ENCODE measurements at regions not wholly inside any gene's neighbourhood (a gene's known extent, or its start where the extent isn't known, plus 50 kb on each side); places are given as distances from the start of the nearest gene placed in this dataset.

GRCh38 chr7:115474137-115474536 lies 552.2 kb downstream of the MDFIC start:
- no peak for DNase-seq (ENCODE audit: low spot score)

GRCh38 chr7:115471891-115472290 lies 550.0 kb downstream of the MDFIC start:
- DNase-seq (ENCODE audit: low spot score): no peak

GRCh38 chr7:115462301-115463015 lies 540.6 kb downstream of the MDFIC start:
- no peak for DNase-seq (ENCODE audit: low spot score)

- no peak for DNase-seq (ENCODE audit: low spot score)
Observed at GRCh38 chr7:115449689-115450088, 527.8 kb downstream of the MDFIC start.

- no peak for DNase-seq (ENCODE audit: low spot score)
Observed at GRCh38 chr7:115447495-115447894, 525.6 kb downstream of the MDFIC start.

GRCh38 chr7:115441033-115441432 lies 519.1 kb downstream of the MDFIC start:
- DNase-seq (ENCODE audit: low spot score): no peak

GRCh38 chr7:115435178-115435577 lies 513.3 kb downstream of the MDFIC start:
- no peak for DNase-seq (ENCODE audit: low spot score)

- DNase-seq (ENCODE audit: low spot score): no peak
Observed at GRCh38 chr7:115429918-115430317, 508.0 kb downstream of the MDFIC start.

- no peak for DNase-seq (ENCODE audit: low spot score)
Observed at GRCh38 chr7:115417662-115418061, 495.8 kb downstream of the MDFIC start.

- peak; percentile 1 for DNase-seq (ENCODE audit: low spot score)
Observed at GRCh38 chr7:115410972-115411686, 489.2 kb downstream of the MDFIC start.

- DNase-seq (ENCODE audit: low spot score): no peak
Observed at GRCh38 chr7:115410434-115410820, 488.5 kb downstream of the MDFIC start.

GRCh38 chr7:115409682-115410433 lies 488.0 kb downstream of the MDFIC start:
- DNase-seq (ENCODE audit: low spot score): no peak

GRCh38 chr7:115406219-115406618 lies 484.3 kb downstream of the MDFIC start:
- no peak for DNase-seq (ENCODE audit: low spot score)

- no peak for DNase-seq (ENCODE audit: low spot score)
Observed at GRCh38 chr7:115387137-115387536, 465.2 kb downstream of the MDFIC start.

- DNase-seq (ENCODE audit: low spot score): no peak
Observed at GRCh38 chr7:115379321-115379720, 457.4 kb downstream of the MDFIC start.

- DNase-seq (ENCODE audit: low spot score): no peak
Observed at GRCh38 chr7:115368998-115369397, 447.1 kb downstream of the MDFIC start.

- no peak for DNase-seq (ENCODE audit: low spot score)
Observed at GRCh38 chr7:115363916-115364315, 442.0 kb downstream of the MDFIC start.

GRCh38 chr7:115359955-115360354 lies 438.1 kb downstream of the MDFIC start:
- no peak for DNase-seq (ENCODE audit: low spot score)

GRCh38 chr7:115359119-115359518 lies 437.2 kb downstream of the MDFIC start:
- no peak for DNase-seq (ENCODE audit: low spot score)

- no peak for DNase-seq (ENCODE audit: low spot score)
Observed at GRCh38 chr7:115357703-115357999, 435.8 kb downstream of the MDFIC start.

GRCh38 chr7:115356999-115357702 lies 435.3 kb downstream of the MDFIC start:
- DNase-seq (ENCODE audit: low spot score): no peak

- DNase-seq (ENCODE audit: low spot score): no peak
Observed at GRCh38 chr7:115356139-115356746, 434.3 kb downstream of the MDFIC start.
